Activated naive CD8-positive, alpha-beta T cell treated with anti-CD3 and anti-CD28 coated beads, Interleukin-2, amount 50 U/mL, for 16 hours (primary cell): ENCODE measurements at regions not wholly inside any gene's neighbourhood (a gene's known extent, or its start where the extent isn't known, plus 50 kb on each side); places are given as distances from the start of the nearest gene placed in this dataset.
"Not testable (repeated sequence)": the region's sequence is repeated elsewhere in the genome, so short reads cannot be mapped to it uniquely, and the experiment has no call there.

ENCODE experiments used
- DNase-seq: peaks from one replicate; pipeline ENCODE4 v3.0.0-alpha.2; 2020; ENCODE audit warnings: low read depth, low spot score

DNA sequence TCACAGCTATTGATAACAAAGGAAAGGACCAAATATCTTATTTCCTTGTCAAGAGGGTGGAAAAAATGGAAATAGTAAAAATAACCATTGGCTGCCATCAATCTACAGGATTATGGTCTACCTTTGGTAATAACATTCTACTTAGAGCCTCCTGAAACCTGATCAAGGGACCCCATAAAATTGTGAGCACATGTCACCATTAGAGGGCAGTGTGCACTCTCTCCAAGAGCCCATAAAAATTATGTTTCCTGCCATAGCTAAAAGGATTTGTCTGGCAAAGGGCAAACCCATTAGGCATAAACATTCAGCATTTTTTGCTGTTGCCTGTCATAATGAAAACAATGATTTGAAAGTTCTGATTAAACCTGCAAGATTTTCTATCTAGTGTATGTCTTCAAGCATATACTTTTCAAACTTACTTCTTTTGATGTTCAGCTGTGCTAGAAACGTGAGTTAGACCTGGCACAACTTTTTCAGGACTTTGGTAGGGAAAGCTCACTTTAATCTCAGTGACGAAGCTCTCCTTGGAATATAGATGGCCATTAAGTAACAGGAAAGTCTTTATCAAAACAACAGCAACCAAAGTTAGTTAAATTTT, 120.7 kb upstream of the ZFP64 start:
- DNase-seq = peak; percentile 24

- DNase-seq = no peak
Observed at GRCh38 chr20:52311209-52311794, 119.7 kb upstream of the ZFP64 start.

DNA sequence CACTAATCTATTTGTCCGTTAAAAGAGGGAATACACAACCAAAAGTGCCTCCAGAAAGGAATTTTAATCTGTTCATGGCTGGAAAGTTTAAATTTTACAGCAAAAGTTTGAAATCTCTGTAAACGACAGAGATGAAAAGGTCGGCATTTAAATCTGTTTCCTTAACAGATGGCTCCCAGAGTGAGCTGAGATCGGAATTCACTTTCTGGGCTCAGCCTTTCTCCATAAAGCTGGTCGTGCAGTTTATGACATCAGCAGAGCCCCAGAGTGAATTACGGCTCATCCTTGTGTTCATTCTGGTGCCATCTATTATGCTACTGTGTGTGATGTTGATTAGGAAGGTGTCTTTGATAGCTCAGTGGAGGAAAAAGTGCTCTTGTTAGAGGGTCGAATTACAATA, 117.6 kb upstream of the ZFP64 start:
- DNase-seq = no peak

- no peak for DNase-seq
Observed at GRCh38 chr20:52306477-52306876, 114.9 kb upstream of the ZFP64 start.

- DNase-seq = no peak
Observed at GRCh38 chr20:52305858-52306257, 114.3 kb upstream of the ZFP64 start.

DNA sequence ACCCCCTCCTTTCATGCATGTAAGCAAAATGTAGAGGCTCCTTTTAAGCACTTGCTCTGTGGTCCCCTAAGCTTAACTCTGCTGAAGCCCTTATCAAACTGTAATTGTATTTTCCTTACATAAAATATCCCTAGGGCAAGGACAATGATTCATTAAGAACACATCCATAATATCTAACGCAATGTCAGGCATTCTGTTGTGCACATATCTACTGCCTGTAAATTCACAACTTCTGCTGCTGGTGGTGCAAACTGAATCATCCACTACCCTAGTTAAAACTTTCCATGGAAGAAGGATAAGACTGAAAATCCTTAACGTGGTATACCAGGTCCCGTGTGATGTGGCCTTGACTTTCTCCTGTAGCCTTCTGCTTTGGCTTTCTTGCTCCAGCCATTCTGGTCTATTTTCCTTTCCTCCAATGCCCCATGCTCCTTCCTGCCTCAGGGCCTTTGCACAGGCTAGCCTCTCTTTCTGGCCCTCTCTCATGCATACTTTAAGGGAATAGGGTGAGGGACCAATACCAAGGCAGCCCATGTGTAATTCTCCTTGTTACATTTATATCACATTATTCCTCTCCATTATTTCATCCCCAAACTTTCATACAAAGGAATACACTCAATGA, 113.6 kb upstream of the ZFP64 start:
- no peak for DNase-seq

- no peak for DNase-seq
Observed at GRCh38 chr20:52303281-52303950, 111.8 kb upstream of the ZFP64 start.

GRCh38 chr20:52302736-52303135, 111.2 kb upstream of the ZFP64 start:
- no peak for DNase-seq

DNA sequence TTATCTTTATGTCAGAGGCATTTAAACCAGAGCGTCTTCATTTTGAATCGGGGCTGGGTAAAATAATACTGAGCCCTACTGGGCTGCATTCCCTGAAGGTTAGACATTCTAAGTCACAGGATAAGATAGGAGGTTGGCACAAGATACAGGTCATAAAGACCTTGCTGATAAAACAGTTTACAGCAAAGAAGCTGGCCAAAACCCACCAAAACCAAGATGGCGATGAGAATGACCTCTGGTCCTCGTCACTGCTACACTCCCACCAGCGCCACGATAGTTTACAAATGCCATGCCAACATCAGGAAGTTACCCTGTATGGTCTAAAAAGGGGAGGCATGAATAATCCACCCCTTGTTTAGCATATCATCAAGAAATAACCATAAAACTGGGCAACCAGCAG, 110.5 kb upstream of the ZFP64 start:
- DNase-seq = not testable (repeated sequence)

DNA sequence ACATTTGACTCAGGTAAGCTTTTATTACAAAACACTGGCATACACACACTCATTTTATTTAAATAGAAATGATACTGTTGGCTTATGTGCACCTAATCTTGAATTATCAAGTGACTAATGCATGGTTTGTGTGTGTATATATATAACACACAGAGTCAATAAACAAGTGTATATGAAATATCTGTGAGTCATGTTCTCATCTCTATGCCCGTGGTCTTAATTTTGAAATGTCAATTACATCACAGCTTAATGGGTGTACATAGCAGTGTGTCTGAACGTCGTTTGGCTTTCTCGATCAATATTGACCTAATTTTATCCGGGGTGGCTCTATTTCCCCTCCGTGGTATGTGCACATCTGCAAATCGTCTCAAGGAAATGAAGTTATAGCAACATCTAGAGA, 104.0 kb upstream of the ZFP64 start:
- no peak for DNase-seq

DNA sequence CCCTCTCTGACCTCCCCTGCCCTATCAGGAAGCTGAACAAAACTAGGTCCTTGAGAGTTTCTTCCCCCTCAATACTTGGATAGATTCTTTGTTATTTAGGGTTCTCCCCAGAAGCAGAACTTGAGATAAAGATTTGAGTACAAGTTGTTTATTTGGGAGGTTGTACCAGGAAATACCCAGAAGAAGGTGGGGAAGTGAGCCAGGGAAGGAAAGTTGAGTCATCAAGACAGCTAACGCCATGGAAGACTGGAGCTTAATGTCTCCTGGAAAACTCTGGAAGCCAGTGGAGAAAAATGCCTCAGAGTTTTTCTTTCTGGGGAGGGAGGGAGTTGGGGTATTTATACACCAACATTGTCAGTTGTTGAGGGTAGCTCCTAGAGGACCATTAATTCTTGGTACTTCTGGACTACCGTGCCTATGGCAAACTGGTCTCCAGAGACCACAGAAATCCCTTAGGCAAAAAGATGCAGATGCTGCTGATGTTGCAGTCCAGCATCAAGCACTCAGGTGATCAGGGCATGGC, 102.6 kb upstream of the ZFP64 start:
- no peak for DNase-seq

DNA sequence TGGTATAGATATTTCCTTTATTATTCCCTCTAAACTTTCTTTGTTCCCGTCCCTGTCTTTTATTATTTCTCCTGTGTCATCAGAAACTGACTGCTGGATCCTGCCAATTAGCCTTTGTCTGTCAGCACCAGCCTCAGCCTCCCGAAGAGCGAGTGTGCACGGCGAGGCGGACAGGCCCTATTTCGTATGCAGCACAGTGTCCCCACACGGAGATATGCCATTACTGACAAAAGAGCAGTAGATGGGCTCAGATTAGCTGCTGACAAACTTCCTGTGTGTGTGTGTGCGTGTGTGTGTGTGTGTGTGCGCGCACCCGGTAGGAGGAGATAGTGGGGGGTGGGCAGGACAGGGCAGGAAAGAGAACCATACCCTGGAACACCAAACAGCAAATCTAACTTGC, 99.5 kb upstream of the ZFP64 start:
- no peak for DNase-seq

GRCh38 chr20:52290569-52290968, 99.0 kb upstream of the ZFP64 start:
- no peak for DNase-seq

DNA sequence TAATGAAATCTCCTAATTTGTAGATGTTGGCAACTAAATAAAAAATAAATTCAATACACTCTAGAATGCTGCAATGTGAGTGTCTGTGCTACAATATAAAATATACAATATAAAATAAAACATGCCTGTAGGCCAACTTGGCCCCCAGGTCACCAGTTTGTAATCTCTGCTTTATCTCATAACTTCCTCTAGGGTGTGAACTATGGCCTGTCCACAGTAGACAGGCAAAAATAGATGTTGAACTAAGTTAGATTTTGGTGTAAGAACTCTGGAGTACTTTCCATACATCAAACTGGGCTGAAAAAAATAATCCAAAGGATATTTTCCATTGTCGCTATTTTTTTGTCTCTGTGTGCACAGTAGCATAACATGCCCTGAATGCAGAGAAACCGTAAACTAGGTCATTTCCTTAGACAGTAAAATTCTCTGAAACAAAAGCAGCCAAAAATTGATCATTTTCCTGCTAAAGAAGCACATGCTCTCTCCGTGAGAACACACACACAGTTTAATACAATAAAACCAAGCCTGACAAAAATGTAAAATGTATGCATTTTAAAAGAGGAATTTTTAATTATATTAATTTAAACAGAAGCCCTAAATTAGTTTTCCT, 98.5 kb upstream of the ZFP64 start:
- no peak for DNase-seq

DNA sequence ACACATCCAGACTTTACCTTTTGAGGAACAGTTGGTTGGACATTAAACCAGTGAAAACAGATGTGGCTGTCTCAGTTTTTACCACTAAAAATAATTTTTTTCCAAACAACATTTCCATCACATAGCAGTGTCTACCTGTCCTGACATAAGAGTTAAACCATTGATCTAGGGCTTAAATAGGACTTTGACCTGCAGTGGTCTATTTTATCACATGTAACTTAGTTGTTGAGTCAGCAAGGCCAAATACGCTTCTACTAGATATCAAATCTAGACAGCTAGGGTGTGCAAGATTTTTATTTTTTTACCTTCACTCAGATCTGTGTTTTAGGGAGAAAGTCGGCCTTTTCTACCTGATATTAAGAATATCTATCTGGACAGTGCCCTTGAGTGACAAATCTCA, 88.8 kb upstream of the ZFP64 start:
- DNase-seq = no peak

- no peak for DNase-seq
Observed at GRCh38 chr20:52279706-52280105, 88.1 kb upstream of the ZFP64 start.

GRCh38 chr20:52275181-52275691, 83.7 kb upstream of the ZFP64 start:
- no peak for DNase-seq

DNA sequence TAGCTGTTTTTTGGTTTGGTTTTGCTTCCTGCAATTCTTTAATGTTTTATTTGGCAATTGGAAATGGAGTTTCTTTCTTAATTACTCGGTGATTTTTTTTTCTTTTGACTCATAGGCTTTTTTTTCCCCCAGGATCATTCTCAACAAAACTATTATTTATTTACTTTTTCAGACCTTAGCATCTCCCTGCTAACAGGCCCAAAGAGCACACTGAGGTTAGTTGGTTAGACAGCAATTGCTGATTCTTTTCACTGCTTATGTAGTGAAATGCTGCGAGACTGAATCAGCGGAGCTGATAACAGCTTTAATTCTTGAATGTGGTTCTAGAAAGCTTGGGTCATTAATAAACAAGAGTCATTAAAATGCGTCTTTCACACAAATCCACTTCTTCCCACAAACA, 79.1 kb upstream of the ZFP64 start:
- DNase-seq = no peak

DNA sequence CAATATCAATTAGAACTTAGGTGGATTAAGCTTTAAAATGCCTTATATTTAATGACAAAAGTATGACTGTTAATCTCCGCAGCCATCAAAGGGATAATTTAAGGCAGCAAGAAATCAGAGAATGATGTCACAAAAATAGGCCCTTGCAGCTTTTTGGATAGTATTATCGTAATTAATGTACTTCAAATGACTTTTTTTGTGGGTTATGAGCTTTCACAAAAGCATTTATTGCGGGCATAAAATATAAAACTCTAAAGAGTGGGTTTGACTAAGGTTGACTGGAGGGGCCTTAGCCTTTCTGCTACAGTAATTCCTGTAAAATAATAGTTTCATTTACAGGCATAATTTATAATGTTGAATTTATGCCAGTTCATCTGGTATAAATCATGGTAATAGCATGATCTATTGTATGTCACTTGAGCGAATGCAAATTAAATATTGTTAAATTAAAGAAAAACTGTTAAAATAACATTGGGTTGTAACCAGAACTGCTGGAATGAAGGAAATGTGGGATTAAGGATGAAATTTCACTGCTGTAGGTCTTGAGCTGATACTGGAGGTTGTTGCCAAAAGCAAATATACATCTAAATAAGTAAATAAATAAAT, 78.5 kb upstream of the ZFP64 start:
- no peak for DNase-seq

GRCh38 chr20:52269321-52269720, 77.7 kb upstream of the ZFP64 start:
- DNase-seq = no peak

GRCh38 chr20:52268184-52268749, 76.7 kb upstream of the ZFP64 start:
- DNase-seq = no peak
